ENCODE measurements at regions not wholly inside any gene's neighbourhood (a gene's known extent, or its start where the extent isn't known, plus 50 kb on each side); places are given as distances from the start of the nearest gene placed in this dataset.

DNA sequence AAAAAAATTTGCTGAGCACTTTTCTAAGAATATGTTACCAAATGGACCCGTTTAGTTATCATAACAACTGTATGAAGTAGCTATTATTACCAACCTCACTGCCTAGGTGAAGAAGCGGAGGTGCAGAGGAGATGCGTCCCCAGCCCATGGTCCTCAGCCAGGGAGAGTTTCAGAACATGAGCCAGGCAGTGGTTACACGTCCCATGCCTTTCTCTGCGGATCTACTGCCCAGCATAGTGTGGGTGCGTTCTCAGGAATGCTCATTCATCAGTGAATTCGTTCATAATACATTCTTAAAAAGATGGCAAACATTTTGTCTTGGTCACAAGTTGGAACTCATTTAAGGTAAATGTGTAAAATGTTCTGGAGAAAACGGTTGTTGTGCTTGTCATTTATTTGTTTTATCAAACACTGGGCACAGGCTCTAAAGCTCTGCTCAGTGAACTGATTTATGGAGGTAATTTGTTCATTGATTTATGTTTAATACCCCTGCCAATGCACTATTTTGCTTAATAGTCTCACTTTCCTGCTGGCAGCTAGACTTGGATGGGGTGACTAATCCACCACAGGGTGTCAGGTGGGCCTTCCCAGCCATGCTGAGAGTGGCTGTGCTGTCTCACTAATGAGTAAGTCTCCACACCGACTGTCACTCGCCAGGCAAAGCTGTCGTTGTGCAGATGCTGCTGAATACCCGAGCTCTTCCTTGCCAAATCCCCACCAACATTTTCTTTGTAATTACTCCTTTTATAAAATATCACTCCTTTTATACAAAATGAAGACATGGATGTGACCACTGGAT lies 248.8 kb downstream of the TENT4A start:
- TF ChIP-seq PPARA (CRISPR knock-in tag; IDR thresholded peaks at IDR 0.05; ENCODE audit: borderline replicate concordance) (no peak), ZNF8 (CRISPR knock-in tag; IDR thresholded peaks at IDR 0.05) (no peak), OSR1 (CRISPR knock-in tag; IDR thresholded peaks at IDR 0.05) (no peak), RARB (CRISPR knock-in tag; IDR thresholded peaks at IDR 0.05) (no peak), TOX (CRISPR knock-in tag; IDR thresholded peaks at IDR 0.05; ENCODE audit: borderline replicate concordance) (no peak), ISL1 (CRISPR knock-in tag; IDR thresholded peaks at IDR 0.05) (no peak), ESRRG (CRISPR knock-in tag; IDR thresholded peaks at IDR 0.05) (no peak), ARNTL (CRISPR knock-in tag; IDR thresholded peaks at IDR 0.05; ENCODE audit: borderline replicate concordance, low read depth) (no peak)
- TF ChIP-seq, protein P1, sequence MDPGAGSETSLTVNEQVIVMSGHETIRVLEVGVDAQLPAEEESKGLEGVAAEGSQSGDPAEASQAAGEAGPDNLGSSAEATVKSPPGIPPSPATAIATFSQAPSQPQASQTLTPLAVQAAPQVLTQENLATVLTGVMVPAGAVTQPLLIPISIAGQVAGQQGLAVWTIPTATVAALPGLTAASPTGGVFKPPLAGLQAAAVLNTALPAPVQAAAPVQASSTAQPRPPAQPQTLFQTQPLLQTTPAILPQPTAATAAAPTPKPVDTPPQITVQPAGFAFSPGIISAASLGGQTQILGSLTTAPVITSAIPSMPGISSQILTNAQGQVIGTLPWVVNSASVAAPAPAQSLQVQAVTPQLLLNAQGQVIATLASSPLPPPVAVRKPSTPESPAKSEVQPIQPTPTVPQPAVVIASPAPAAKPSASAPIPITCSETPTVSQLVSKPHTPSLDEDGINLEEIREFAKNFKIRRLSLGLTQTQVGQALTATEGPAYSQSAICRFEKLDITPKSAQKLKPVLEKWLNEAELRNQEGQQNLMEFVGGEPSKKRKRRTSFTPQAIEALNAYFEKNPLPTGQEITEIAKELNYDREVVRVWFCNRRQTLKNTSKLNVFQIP (CRISPR knock-in tag; IDR thresholded peaks at IDR 0.05; ENCODE audit: borderline replicate concordance, low read depth), result no peak
- TF ChIP-seq, protein P2, sequence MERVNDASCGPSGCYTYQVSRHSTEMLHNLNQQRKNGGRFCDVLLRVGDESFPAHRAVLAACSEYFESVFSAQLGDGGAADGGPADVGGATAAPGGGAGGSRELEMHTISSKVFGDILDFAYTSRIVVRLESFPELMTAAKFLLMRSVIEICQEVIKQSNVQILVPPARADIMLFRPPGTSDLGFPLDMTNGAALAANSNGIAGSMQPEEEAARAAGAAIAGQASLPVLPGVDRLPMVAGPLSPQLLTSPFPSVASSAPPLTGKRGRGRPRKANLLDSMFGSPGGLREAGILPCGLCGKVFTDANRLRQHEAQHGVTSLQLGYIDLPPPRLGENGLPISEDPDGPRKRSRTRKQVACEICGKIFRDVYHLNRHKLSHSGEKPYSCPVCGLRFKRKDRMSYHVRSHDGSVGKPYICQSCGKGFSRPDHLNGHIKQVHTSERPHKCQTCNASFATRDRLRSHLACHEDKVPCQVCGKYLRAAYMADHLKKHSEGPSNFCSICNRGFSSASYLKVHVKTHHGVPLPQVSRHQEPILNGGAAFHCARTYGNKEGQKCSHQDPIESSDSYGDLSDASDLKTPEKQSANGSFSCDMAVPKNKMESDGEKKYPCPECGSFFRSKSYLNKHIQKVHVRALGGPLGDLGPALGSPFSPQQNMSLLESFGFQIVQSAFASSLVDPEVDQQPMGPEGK (CRISPR knock-in tag; IDR thresholded peaks at IDR 0.05; ENCODE audit: borderline replicate concordance), result no peak
